Sigmoid colon (tissue), 4 donors: ENCODE measurements at regions not wholly inside any gene's neighbourhood (a gene's known extent, or its start where the extent isn't known, plus 50 kb on each side); places are given as distances from the start of the nearest gene placed in this dataset.

ENCODE experiments used
- EP300 ChIP-seq, 4 donors: sonication (generic); formaldehyde crosslinking; IDR thresholded peaks; one replicate each; pipeline ENCODE4 v1.6.1; 2017; ENCODE audit warnings: antibody characterized with exemption in 4 of 4
- POLR2A ChIP-seq, 2 donors: fragments of 450-650 bp; IDR thresholded peaks; one replicate each; pipeline ENCODE4 v1.6.1; 2016; ENCODE audit warnings: antibody characterized with exemption in 2 of 2, mild to moderate bottlenecking in 2 of 2, moderate library complexity in 2 of 2
- POLR2AphosphoS5 ChIP-seq, 4 donors: sonication (generic); formaldehyde crosslinking; IDR thresholded peaks; one replicate each; pipeline ENCODE4 v1.6.1; 2017; ENCODE audit warnings: antibody characterized with exemption in 4 of 4
- TF ChIP-seq, protein P1 (sequence below), 4 experiments: fragments of 450-650 bp in 3 of 4; fragments of 200-600 bp in 1 of 4; IDR thresholded peaks; one replicate each; pipeline ENCODE4 v1.5.1; 2016 to 2019; ENCODE audit warnings: antibody characterized with exemption in 4 of 4, mild to moderate bottlenecking in 3 of 4, moderate library complexity in 2 of 4

DNA sequence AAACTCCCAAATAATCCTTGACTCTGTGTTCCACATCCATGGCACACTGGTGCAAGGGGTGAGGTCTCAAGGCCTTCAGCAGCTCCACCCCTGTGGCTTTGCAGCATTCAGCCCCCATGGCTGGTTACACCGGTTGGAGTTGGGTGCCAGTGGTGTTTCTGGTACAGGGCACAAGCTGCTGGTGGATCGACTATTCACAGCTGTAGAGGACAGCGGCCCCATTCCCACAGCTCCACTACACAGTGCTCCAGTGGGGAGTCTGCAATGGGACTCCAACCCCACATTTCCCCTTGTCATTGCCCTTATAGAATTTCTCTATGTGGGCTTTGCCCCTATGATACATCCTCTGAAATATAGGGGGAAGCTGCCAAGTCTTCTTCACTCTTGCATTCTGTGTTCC is 64.3 kb upstream of the SGO1 start:
- TF ChIP-seq, protein P1, sequence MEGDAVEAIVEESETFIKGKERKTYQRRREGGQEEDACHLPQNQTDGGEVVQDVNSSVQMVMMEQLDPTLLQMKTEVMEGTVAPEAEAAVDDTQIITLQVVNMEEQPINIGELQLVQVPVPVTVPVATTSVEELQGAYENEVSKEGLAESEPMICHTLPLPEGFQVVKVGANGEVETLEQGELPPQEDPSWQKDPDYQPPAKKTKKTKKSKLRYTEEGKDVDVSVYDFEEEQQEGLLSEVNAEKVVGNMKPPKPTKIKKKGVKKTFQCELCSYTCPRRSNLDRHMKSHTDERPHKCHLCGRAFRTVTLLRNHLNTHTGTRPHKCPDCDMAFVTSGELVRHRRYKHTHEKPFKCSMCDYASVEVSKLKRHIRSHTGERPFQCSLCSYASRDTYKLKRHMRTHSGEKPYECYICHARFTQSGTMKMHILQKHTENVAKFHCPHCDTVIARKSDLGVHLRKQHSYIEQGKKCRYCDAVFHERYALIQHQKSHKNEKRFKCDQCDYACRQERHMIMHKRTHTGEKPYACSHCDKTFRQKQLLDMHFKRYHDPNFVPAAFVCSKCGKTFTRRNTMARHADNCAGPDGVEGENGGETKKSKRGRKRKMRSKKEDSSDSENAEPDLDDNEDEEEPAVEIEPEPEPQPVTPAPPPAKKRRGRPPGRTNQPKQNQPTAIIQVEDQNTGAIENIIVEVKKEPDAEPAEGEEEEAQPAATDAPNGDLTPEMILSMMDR (IDR thresholded peaks at IDR 0.05), result no peak
- TF ChIP-seq POLR2AphosphoS5 (IDR thresholded peaks at IDR 0.05) (no peak), EP300 (IDR thresholded peaks at IDR 0.05) (no peak), POLR2A (IDR thresholded peaks at IDR 0.05) (no peak)
